Activated CD8-positive, alpha-beta memory T cell treated with anti-CD3 and anti-CD28 coated beads for 4 hours (primary cell): ENCODE measurements at regions not wholly inside any gene's neighbourhood (a gene's known extent, or its start where the extent isn't known, plus 50 kb on each side); places are given as distances from the start of the nearest gene placed in this dataset.

Experiments
- DNase-seq, 2 donors: peaks; one replicate each; pipeline ENCODE4 v3.0.0-alpha.2; 2020; ENCODE audit warnings: low read depth in 2 of 2

GRCh38 chr6:163630991-163631390 lies 216.5 kb downstream of the QKI start:
- DNase-seq: no peak

- no peak for DNase-seq
Measured at GRCh38 chr6:163630572-163630971, 216.1 kb downstream of the QKI start.

GRCh38 chr6:163630096-163630495 lies 215.6 kb downstream of the QKI start:
- DNase-seq: no peak
